Transverse colon (tissue), 4 donors: ENCODE measurements at regions not wholly inside any gene's neighbourhood (a gene's known extent, or its start where the extent isn't known, plus 50 kb on each side); places are given as distances from the start of the nearest gene placed in this dataset.

Experiments
- CTCF ChIP-seq, 5 experiments: fragments of 200-600 bp in 3 of 5; fragments of 450-650 bp in 2 of 5; sonication (generic) in 3 of 5; IDR thresholded peaks; 1 replicate in 2 of 5; 2 replicates in 3 of 5; pipeline ENCODE4 v1.5.1; 2016 to 2017; ENCODE audit warnings: antibody characterized with exemption in 5 of 5, inconsistent platforms in 3 of 5, mild to moderate bottlenecking in 2 of 5, moderate library complexity in 1 of 5
- EP300 ChIP-seq: sonication (generic); formaldehyde crosslinking; IDR thresholded peaks from one replicate; pipeline ENCODE4 v1.6.1; 2017; ENCODE audit warnings: antibody characterized with exemption, low read depth
- POLR2A ChIP-seq: fragments of 450-650 bp; IDR thresholded peaks from one replicate; pipeline ENCODE4 v1.6.1; 2016; ENCODE audit warnings: antibody characterized with exemption, mild to moderate bottlenecking, moderate library complexity
- POLR2AphosphoS5 ChIP-seq, 3 donors: sonication (generic); formaldehyde crosslinking; IDR thresholded peaks; one replicate each; pipeline ENCODE4 v1.6.1; 2016; ENCODE audit warnings: antibody characterized with exemption in 3 of 3

DNA sequence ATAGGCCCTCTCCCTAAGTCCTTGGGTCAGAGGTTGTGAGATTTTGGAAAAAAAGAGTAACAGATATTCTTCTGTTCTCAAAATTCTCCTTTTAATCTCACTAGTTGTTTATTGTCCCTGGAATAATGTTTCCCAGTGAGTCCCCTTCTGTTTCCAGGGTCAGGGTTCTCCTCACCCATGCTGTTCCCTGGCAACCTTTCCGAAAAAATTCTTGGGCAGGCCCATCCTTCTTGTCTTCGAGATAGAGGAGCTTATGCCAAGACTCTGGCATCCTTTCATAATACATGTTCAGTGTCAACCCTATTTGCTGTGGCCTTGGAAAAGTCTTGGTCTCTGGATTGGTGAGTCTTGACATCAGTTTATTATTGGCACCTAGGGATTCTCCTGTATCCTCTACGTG, 212.4 kb upstream of the FAR2 start:
- TF ChIP-seq POLR2AphosphoS5 (IDR thresholded peaks at IDR 0.05) (no peak), CTCF (IDR thresholded peaks at IDR 0.05) (no peak), POLR2A (no peak), EP300 (no peak)
